GM19023 (cell line): ENCODE measurements at regions not wholly inside any gene's neighbourhood (a gene's known extent, or its start where the extent isn't known, plus 50 kb on each side); places are given as distances from the start of the nearest gene placed in this dataset.

Experiments
- ATAC-seq: cut with Tn5 transposase; IDR thresholded peaks from one replicate; pipeline ENCODE4 v1.9.1; 2021; ENCODE audit warnings: mild to moderate bottlenecking, moderate library complexity; ENCODE audit not compliant: unreplicated experiment

DNA sequence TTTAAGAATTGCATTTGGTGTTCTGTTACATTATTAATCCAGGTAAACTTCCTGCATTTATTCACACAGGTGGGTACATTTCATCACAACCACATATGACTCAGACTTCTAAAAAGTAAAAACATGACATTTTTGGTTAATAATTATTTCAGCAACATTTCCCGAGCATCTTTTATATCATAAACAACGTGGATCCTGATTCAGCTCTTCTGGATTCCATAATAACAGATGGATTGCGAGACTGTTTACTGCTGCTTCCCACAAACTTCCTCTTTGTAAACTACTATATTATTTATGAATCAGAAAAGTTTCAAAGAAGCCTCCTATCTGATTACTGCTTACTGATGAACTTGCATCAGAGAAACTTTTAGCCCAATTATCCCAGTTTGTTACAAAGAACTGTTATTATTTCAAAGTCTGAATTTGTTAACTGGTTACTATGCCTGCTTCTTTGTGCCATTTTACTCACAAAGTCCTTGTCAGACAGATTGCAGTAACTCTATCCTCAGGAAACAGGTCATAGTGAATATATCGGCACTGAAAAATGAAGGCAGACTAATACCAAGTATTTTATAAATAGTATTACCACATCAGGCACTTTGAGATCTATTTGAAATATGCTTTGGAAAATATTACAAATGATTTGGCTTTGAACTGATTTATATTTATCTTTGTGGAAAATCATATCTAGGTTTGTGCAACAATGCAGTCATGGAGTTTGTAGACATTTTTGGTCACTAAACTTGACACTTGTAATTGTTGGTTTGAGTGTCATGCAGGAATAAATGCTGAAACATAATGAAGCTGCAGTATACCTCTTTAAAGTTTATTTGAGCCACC is 511.6 kb downstream of the PLCL1 start:
- ATAC-seq, result no peak

DNA sequence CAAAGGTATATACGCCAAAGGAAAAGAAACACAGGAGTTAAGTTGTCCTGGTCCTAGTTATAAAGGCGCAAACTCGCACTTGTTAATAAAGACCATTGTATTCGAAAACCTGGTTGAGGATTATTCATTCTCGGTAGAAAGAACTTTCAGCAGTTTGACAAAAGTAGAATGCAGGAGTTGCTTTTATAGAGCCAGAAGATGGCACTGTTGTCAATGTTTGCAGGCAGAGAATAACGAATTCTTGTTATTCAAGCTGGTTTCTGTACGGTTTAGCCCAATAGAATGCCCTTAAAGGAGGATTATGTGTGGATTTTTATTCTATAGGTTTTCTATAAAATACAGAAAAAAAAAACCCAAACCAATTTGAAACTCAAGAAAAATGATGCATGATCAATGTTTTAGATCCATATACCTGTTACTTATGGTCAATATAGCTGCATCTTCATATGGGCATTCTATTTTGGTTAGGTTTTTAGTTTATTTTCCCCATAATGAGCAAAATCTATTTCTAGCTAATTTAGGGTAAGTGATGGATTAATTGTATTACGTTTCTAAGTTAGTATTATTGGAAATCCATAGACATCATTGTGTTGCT is 510.3 kb downstream of the PLCL1 start:
- no peak for ATAC-seq

DNA sequence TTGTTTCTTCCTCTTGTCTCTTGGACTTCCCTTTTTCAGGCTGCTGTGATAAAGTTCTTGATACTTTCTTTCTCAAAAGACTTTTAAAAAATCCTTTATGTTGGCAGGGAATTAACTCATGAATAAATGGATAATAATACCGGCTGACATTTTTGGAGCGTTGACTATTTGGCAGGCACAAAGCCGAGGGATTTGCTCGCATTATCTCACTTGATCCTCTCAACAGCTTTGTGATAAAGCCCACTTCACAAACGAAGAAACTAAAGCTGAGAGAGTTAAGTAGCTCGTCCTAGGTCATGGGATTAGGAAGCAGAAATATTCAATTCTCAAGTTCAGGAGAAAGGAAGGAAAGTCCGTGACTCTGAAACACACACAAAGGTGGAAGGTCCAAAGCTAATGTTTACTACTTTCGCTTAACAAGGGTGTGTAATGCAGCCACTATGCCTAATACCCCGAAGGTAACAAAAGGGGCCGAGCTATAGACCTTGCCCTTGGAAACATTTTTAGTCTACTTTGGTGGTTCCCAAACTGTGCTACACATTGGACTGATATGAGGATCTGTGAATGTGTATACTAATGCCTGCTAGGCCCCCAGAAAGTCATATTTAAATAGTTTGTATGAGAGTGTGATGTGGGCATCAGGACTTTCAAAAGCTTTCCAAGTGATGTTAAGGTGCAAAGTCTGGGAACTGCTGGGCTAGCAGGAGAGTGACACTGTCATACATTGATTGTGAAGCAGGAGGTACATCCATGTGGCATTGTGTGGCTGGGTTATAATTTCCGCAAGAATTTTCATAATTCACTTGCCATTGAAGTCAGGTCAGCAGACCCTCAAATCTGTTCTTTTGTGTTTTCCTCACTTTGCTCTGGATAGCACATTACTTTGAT is 508.4 kb downstream of the PLCL1 start:
- no peak for ATAC-seq

DNA sequence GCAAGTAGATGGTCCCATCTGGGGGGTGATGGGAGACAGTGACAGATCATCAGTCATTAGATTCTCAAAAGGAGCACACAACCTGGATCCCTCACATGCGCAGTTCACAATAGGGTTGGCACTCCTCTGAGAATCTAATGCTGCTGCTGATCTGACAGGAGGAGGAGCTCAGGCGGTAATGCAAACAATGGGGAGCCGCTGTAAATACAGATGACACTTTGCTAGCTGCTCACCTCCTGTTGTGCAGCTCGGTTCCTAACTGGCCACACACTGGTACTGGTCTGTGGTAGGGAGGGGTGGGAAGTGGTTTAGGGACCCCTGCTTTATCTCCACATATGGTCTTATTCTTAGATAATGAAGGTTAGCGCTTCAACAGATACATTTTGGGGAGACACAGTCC is 506.6 kb downstream of the PLCL1 start:
- ATAC-seq, result no peak

DNA sequence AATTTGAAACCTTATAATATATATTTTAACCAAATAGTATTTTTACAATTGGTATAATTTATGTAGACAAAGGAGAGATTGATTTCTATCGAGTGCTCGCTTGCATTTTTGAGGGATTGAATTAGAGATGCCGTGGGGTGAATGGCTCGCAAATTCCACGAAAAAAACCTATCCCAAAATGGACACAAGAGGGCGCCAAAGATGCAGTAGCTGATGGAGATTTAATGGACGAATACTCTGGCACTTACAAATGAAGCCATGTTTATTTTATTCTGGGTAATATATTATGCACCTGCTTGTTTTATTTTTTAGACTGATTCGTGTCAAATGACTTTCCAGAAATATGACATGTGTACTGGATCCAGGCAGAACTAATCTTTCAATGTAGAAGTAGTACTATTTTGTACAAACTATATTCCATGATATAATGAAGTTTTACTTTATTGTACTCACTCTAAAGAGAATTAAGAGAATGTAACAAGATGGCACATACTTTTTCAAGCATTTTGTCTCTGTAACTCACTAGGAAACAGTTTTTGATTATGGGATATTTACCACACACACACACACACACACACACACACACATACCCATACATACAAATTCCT is 505.4 kb downstream of the PLCL1 start:
- ATAC-seq, result no peak

DNA sequence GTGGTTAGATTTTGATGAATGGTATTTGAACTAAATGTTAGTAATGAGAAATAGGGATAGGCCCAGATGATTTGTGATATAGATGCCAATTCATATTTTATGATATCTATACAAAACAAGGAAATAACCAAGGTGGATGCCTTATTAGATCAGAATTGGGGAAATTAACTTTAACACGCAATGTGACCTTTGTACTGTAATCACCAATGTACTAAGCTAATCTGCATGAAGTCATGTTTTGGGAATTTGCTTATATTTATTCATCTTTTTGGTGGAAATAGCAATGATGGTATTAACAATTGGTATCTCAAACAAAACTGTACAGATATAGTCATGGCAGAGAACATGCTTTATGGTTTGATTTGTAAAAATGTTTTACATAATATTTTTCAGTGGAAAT is 504.7 kb downstream of the PLCL1 start:
- no peak for ATAC-seq

DNA sequence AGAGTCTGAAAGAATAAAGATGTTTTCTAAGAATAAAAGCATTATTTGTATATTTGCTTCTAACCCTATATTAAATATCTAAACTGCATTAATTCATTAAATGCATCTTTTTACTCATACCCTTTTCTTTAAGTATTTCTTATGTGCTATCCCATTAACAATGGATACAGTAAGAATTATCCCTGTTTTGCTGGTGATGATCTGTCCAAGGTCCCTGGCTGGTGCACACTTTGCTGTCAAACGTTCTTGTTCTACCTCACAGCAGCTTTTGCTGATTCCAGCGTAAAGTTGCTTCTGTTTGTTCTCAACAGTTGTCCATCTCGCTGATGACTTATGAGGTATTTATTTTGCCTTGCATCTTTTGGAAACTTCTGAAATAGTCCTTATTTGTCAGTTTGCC is 504.0 kb downstream of the PLCL1 start:
- ATAC-seq, result no peak

DNA sequence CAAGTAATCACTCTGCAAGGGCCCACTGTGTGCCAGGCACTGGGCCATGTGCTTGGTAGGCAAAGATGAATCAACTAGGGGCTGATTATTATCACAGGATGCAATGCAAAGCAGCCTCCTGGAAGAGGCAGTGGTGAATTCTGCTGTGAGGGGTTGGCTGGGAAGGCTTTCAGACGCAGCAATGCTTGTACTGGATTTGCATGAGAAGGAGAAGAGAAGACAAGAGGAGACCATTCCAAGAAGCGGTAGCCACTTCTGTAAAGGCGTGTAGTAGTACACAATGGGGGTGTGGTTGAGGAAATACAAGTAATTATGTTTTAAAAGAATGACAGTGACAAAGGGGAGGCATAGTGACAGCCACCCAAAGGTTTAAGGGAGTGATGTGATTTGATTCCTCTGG is 502.7 kb downstream of the PLCL1 start:
- no peak for ATAC-seq

DNA sequence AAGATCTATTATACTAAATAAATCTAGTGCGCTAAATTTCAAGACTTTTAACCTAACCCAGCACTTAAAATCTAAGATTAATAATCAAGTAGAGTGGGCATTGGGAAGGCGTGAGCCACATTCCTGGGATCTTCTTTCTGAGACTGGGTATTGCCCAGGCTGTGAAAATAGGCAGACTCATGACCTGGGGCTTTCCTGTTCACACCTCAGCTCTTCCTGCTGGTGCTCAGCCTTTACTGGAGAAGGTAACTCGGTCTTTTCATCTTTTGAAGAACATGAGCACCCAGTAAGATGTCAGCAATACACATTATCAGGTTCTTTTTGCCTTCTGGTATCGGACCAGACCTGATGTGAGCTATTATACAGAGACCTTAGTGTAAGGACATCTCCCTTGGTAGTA is 500.5 kb downstream of the PLCL1 start:
- no peak for ATAC-seq

DNA sequence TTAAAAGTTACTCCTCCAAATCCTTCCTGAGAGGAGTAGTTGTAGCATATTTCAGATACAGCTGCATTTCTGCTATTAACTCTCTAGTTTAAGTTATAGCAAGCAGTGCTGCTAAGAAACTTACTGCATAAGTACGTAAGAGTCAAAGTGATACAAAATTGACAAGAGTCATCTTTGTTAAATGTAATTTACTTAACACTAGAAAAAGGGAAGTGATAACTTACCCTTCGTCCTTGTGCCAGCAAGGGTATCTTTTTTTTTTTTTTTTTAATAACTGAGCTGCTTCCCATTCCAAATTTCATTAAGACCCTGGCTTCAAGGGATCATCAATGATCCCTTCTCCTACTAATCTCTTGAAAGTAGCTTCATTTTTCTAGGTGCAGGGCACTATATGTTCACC is 493.0 kb downstream of the PLCL1 start:
- ATAC-seq, result no peak

DNA sequence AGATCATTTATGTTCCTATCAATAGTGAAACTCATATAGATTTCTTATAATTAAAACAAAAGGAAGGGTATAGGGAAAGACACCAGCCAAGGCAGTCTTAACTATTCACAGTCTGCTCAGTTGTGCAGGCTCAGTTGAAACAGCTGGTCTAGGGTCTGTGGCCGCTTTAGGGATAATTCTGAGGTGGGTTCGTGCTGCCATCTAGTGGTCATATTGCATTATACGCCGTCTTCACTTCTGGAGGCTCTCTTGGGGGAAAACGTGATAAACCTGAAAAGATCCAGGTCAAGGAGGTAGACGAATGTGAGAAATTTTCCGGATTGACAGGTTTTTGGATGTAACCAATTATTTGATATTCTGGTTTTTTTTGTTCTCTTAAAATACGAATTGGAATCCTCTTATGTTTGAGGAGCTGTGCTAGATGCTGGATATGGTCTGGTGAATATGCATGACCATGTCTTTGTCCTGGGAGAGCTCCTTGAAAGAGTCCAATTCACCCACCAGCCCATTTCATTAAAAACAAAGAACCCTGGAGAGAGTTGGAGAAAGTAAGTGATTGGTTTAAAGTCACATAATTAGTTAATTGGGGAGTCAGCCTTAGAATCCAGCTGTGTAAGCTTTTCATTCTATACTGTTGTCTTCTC is 492.4 kb downstream of the PLCL1 start:
- ATAC-seq, result peak; percentile 92

DNA sequence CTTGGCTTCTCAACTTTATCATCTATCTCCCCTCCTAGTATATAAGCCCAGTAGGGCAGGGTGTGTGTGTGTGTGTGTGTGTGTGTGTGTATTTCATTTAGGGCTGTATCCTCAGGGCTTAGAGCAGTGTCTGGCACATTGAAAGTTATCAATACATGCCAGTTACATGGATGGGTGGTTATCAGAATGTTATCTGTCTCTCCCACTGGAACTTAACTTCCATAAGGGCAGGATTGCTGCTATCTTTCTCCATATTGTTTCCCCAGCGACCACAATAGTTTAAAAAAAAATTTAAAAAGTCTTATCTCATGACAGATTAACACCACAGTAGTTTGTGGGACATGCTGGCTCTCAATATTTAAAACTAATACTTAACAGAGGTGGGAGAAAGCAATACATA is 488.9 kb downstream of the PLCL1 start:
- ATAC-seq, result no peak

DNA sequence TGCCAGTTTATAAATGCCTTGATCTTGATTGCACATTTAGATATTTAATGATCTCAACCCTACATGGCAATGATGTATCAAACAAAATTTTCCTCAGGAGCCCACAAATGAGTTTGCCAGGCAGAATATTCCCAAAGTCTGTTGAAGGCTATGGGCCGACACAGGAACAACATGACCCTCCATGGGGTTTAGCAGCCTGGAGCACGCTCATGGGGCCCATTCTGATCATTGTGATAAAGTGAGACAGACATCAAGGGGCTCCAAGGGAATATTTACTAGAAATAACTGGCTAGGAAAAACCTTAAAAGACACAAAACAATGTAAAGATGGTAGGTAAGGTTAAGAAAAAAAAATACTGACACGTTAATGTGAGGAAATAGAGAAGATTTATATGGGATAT is 485.4 kb downstream of the PLCL1 start:
- ATAC-seq, result no peak

DNA sequence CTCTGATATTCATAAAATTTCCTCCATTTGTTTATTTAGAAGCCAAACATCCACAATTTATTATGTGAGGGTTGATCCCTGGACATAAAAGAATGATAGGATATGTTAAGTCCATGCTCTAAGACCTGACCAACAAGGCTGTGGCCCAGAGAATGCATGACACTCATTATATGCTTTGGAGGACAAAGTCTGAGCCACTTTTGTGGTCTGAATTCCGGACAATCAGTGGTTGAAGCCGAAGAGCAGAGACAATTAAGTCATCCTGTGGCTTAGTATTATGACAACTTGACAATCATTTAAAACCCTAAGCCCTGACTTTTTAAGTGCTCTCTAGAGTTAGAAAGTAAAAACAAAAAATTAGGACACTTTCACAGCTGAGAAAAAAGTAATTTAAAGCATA is 483.3 kb downstream of the PLCL1 start:
- no peak for ATAC-seq

DNA sequence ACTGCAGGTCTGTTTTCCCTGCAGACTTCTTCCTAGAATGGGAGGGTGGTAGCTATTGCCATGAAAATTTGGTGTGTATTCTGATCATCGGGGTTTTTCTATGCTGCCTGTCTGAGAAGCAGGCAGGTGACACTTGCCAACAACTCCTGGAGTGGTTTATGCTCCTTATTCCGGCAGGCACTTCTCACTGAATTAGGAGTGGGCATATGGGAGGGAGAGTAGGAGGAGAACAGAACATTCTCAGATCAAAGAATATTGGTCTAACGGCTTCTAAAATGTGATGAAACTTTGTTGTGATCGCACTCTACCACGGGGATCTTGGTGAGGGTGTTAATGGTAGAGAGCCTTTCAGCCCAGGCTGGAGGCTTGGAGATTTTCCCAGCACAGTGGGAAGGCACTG is 480.8 kb downstream of the PLCL1 start:
- no peak for ATAC-seq

DNA sequence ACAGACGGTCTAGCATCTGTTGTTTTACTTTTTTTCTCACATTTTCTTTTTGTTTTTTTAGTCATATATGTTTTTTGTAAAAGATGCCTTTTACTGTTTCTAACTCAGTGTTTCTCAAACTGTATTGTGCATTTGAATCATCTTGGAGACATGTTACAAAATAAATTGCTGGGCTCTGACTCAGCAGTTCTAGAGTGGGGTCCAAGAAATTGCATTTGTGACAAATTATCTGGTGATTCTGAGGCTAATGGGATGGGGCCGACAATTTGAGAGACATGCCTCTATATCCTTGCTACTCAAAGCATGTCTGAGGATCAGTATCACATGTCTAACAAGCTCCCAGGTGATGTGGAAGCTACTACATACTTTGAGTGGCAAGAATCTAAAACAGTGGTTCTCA is 478.8 kb downstream of the PLCL1 start:
- no peak for ATAC-seq

DNA sequence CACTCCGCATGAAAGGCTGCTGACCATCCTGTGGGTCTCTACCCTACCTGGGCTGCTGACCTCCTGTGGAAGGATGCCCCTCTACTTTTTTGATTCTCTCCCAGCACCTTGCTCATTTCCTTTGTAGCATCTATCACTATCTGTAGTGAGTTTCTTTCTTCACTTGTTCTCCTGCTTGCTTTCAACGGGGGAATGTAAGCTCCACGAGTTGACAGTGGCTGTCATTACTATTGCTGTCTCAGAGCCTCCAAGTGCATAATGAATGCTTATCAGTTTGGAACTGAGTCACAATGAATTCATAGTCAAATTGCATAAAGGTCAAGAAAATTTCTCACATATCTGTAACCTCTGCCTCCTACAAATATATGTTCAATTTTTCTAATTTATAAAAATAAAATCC is 477.7 kb downstream of the PLCL1 start:
- no peak for ATAC-seq

DNA sequence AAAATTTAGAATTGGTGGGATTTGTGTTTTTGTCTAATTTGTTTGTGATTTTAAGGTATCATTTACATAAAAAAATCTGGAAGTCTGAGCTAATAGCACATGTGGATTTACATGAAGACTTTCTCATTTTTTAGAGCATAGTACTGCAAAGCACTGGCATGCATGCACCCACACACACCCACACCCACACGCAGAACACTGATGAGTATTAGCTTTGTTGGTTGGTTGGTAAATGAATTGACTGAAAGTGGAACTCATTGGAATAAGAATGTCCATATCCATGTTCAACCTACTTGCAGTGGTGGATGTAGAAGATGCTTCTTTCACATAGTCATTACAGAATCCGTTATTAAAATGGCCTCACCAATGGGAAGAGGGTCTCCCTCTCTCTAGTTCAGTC is 475.8 kb downstream of the PLCL1 start:
- no peak for ATAC-seq

DNA sequence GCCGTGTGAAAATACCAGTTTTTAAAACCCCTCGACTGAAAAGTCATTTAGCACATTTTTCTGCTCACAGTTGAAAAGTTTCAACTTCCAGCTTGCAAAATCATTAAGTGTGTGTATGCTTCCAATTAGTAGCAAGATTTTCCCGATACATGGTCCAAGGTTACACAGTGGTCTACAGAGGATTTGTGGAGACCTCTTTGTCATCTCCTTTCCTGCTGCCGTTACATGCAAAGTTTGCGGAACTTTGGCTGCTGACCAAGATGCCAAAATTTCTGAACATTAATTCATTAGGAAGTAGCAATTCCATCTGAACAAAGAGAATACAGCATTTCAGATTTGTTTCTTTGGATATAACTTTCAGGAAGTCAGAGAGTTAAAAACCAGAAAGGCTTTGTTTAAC is 474.6 kb downstream of the PLCL1 start:
- ATAC-seq, result no peak

DNA sequence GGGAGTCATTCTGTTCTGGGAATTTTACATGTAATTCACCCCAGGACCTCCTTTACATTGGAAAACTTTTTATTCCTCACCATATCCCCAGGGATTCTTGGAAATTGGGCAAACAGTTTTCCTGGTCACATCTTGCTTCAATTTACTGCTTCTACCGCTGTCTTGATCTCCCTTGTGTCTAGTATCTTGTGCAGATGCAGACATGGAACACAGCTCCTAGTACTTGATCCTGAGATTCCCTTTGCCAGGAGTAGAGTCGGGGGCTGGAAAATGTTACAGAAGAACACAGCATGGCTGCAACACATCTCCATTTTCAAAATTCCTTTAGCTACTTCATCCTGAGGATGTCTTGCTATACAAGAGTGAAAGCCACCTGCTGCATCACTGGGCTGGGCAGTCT is 472.8 kb downstream of the PLCL1 start:
- ATAC-seq, result no peak

DNA sequence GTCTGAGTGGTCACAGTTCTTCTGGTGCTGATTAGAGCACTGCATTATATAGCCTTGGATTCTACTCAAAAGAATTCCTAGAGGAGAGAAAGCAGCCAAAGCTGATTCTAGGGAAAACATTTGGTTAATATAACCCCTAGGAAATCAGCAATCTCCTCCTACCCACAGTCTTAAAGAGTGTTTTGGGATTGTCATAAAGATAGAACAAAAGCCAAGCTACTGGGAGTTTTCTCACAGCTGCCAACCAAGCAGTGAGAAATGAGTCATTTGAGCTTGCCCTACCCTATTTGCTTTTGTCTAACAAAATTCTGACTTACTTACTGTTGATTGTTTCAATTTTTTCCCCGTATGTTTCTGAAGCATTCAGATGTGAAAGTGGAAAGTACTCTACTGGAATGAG is 469.3 kb downstream of the PLCL1 start:
- ATAC-seq, result no peak
